ENCODE measurements at regions not wholly inside any gene's neighbourhood (a gene's known extent, or its start where the extent isn't known, plus 50 kb on each side); places are given as distances from the start of the nearest gene placed in this dataset.

DNA sequence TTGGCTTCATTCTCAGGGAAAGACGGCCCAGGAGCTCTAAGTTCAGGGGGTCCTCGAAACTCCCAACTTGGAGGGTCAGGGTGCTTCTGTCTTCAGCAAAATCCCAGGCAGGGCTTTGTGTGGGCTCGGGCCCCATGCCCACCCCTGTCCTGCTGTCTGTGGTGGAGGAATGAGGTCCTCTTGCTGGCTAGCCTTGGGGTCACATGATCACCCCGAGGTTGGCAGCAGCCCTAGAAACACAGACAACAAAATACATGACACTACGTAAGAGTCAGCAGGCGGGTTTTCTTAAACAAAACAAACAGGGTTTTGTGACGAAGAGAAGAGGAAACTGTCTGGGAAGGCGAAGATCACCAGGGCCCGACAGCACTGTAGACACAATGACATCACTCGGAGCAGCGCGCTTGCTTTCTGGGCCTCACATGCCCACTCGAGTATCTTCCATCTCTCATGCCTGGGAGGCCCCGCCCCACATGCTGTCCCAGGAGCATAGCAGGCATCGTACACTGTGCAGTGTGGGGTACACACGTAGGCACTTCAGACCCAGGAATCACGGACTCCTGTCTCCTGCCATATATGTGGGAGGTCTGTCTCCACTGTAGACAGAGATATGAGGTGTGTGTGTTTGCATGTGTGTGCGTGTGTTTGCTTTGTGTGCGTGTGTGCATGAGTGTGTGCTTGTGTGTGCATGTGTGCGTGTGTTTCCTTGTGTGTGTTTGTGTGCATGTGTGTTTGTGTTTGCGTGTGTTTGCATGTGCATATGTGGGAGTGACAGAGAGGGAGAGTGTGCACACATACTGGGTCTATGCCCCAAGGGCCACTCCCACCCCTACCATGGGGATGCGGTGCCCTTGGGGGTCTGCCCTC lies 94.7 kb downstream of the SIK1 start:
- H3K9me3 ChIP-seq (ENCODE audit: low read depth, low read length), result no peaks in the 10 kb centered on the region
- H2AFZ ChIP-seq (ENCODE audit: low read length), result no peak overlapping the region
- H4K20me1 ChIP-seq (ENCODE audit: insufficient read depth, low read length), result no peaks in the 10 kb centered on the region
- no peaks in the 10 kb centered on the region for H3K36me3 ChIP-seq (ENCODE audit: insufficient read depth, low read length)
- H3K4me2 ChIP-seq (ENCODE audit: insufficient read depth, low read length), result no peak overlapping the region
- no peak overlapping the region for H3K4me3 ChIP-seq (ENCODE audit: insufficient read depth, low read length)
- H3K27me3 ChIP-seq (ENCODE audit: insufficient read depth, low read length), result peaks cover under 1% of the 10 kb centered on the region
- H3K27ac ChIP-seq (ENCODE audit: low read depth, low read length), result peak overlapping the region; percentile 97
- peaks cover 22% of the 10 kb centered on the region for H3K4me1 ChIP-seq (ENCODE audit: insufficient read depth, low read length)
- TF ChIP-seq CTCF (IDR thresholded peaks at IDR 0.05; ENCODE audit: extremely low read depth, low read depth, low read length), result no peak
- peak; percentile 98 for DNase-seq (ENCODE audit: insufficient read length, low spot score, missing footprints)
- no peaks in the 10 kb centered on the region for H3K79me2 ChIP-seq (ENCODE audit: insufficient read depth, low read length)

DNA sequence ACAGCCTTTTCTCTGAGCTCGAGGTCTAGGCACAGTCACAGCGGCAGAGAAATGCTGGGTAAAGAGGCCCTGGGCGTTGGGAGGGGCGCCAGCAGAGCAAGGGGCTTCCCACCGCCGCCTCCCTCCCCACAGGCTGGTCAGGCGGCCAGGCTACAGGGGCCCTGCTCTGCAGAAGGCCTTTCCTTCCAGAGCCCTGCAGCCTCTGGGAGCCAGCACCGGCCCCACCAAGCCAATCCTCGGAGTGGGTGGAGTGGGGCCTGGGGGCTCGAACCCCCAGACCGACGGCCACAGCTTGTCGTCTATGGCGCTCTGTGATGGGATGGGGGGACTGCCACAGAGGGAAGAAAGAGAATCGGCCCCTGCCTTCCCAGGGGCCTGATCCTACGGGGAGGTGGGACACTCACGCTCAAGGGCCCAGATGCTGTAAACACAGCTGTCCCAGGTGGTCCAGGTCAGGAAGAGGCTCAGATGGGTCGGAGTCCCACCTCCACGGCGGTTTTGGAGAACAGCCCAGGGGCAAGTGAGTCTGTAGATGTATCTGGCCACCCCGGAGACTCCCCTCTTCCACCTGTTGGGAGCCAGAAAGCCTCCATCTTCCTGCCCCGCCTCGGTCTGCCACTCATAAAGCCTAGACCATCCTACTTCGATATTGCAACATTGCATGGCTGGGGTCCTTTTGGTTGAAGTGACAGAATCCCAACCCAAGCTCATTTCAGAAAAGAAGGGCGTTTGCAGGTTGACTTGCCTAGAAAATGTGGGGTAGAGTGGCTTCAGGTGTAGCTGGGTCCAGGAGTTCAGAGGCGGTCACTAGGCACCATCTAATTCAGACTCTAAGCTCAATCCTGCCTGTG lies 95.6 kb downstream of the SIK1 start:
- no peak overlapping the region for H3K4me2 ChIP-seq (ENCODE audit: insufficient read depth, low read length)
- H3K4me3 ChIP-seq (ENCODE audit: insufficient read depth, low read length), result no peak overlapping the region
- no peak overlapping the region for H2AFZ ChIP-seq (ENCODE audit: low read length)
- H4K20me1 ChIP-seq (ENCODE audit: insufficient read depth, low read length), result no peaks in the 10 kb centered on the region
- peak overlapping the region; percentile 74 for H3K27ac ChIP-seq (ENCODE audit: low read depth, low read length)
- no peak for TF ChIP-seq CTCF (IDR thresholded peaks at IDR 0.05; ENCODE audit: extremely low read depth, low read depth, low read length)
- no peaks in the 10 kb centered on the region for H3K9me3 ChIP-seq (ENCODE audit: low read depth, low read length)
- H3K36me3 ChIP-seq (ENCODE audit: insufficient read depth, low read length), result no peaks in the 10 kb centered on the region
- peaks cover 5% of the 10 kb centered on the region for H3K27me3 ChIP-seq (ENCODE audit: insufficient read depth, low read length)
- DNase-seq (ENCODE audit: insufficient read length, low spot score, missing footprints), result no peak
- H3K4me1 ChIP-seq (ENCODE audit: insufficient read depth, low read length), result peaks cover 22% of the 10 kb centered on the region
- H3K79me2 ChIP-seq (ENCODE audit: insufficient read depth, low read length), result no peaks in the 10 kb centered on the region

DNA sequence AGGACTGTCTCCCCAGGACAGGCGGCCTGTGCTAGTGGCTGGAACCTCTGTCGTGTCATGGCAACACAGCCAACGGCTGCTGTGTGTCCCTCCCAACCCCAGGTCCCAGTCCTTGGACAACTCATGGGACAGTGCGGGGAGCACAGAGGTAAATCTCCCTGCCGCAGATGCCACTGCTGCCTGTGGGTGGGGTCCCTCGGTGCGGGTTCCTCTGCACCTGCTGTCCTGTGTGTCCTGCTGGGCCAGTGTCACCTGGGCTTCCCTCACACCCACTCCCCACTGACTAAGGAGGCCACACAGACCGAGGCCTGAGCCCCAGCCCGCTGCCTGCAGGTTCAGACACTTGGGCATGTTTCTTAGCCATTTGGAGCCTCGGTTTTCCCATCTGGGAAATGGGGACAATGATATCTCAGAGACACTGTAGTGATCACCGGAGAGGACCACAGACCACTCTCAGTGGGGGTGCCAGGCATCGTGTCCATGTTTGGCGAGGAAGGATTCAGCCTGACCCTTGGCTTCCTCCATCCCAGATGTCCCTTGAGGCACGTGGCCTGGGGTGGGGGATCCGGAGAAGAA lies 96.5 kb downstream of the SIK1 start:
- Histone ChIP-seq H3K4me3 (ENCODE audit: insufficient read depth, low read length) (no peak overlapping the region), H2AFZ (ENCODE audit: low read length) (no peak overlapping the region), H3K36me3 (ENCODE audit: insufficient read depth, low read length) (no peaks in the 10 kb centered on the region), H4K20me1 (ENCODE audit: insufficient read depth, low read length) (no peaks in the 10 kb centered on the region), H3K4me2 (ENCODE audit: insufficient read depth, low read length) (no peak overlapping the region), H3K79me2 (ENCODE audit: insufficient read depth, low read length) (no peaks in the 10 kb centered on the region), H3K9me3 (ENCODE audit: low read depth, low read length) (no peaks in the 10 kb centered on the region), H3K27ac (ENCODE audit: low read depth, low read length) (no peak overlapping the region), H3K4me1 (ENCODE audit: insufficient read depth, low read length) (peaks cover 22% of the 10 kb centered on the region), H3K27me3 (ENCODE audit: insufficient read depth, low read length) (peaks cover 7% of the 10 kb centered on the region)
- TF ChIP-seq CTCF (IDR thresholded peaks at IDR 0.05; ENCODE audit: extremely low read depth, low read depth, low read length), result no peak
- no peak for DNase-seq (ENCODE audit: insufficient read length, low spot score, missing footprints)

Measured in osteoblast (primary cell).